Adrenal gland (tissue), 9 donors: ENCODE measurements at regions not wholly inside any gene's neighbourhood (a gene's known extent, or its start where the extent isn't known, plus 50 kb on each side); places are given as distances from the start of the nearest gene placed in this dataset.
"Not testable (repeated sequence)": the region's sequence is repeated elsewhere in the genome, so short reads cannot be mapped to it uniquely, and the experiment has no call there.

Source experiments
- DNase-seq, 7 donors: peaks; one replicate each; pipeline ENCODE4 v3.0.0-alpha.2; 2019 to 2020
- H3K27ac ChIP-seq, 5 donors: fragments of 200-600 bp; sonication (generic) in 4 of 5; 1 replicate in 3 of 5; 2 replicates in 2 of 5; pipeline versions ENCODE4 v1.5.1 to v1.8.0; 2016 to 2020; ENCODE audit warnings: mild to moderate bottlenecking in 1 of 5
- H3K27me3 ChIP-seq: fragments of 200-600 bp; 2 replicates; pipeline ENCODE4 v1.8.0; 2021
- H3K36me3 ChIP-seq, 2 donors: fragments of 200-600 bp; replicated peaks in 1 of 2; 1 replicate in 1 of 2; 2 replicates in 1 of 2; pipeline versions ENCODE4 v1.5.1 to v1.8.0; 2018 to 2022
- H3K4me1 ChIP-seq, 2 donors: fragments of 200-600 bp; replicated peaks in 1 of 2; 1 replicate in 1 of 2; 2 replicates in 1 of 2; pipeline versions ENCODE4 v1.5.1 to v1.8.0; 2018 to 2021
- H3K4me3 ChIP-seq, 4 donors: fragments of 200-600 bp; sonication (generic) in 3 of 4; one replicate each; pipeline ENCODE4 v1.5.1; 2016 to 2018
- H3K9me3 ChIP-seq, 3 donors: fragments of 200-600 bp; sonication (generic) in 1 of 3; replicated peaks in 1 of 3; 1 replicate in 2 of 3; 2 replicates in 1 of 3; pipeline versions ENCODE4 v1.5.1 to v1.8.0; 2016 to 2021
- CTCF ChIP-seq, 6 experiments: fragments of 450-650 bp in 4 of 6; fragments of 200-600 bp in 2 of 6; sonication (generic) in 1 of 6; IDR thresholded peaks; 1 replicate in 5 of 6; 2 replicates in 1 of 6; pipeline versions ENCODE4 v1.5.1 to v1.8.0; 2016 to 2021; ENCODE audit warnings: antibody characterized with exemption in 6 of 6, mild to moderate bottlenecking in 2 of 6, moderate library complexity in 1 of 6
- POLR2A ChIP-seq, 2 donors: fragments of 450-650 bp; IDR thresholded peaks; one replicate each; pipeline ENCODE4 v1.6.1; 2017; ENCODE audit warnings: antibody characterized with exemption in 2 of 2, mild to moderate bottlenecking in 2 of 2, moderate library complexity in 1 of 2
- WGBS, 4 donors: extraction: QIAGEN DNeasy Blood & Tissue Kit in 2 of 4; methylation state at CpG; one replicate each; pipeline versions ENCODE4 v1.1.5 to v1.1.7; 2013 to 2017; 5-methylcytosine and 5-hydroxymethylcytosine counted together
- intact Hi-C, 2 donors: fragments of 100-400 bp; cut with DNase I; formaldehyde crosslinking; loops; one replicate each; pipeline versions ENCODE4 v1.14.1 to v1.15.0; 2022 to 2023
- donor health status: healthy with polysubstance abuse.
- donor health status: Bipolar disorder and iron deficiency.
- donor health status: DM: yes; HTN: yes; CAD: no.
- donor health status: DM: no; HTN: no; CAD: no.
- donor health status: DM: no; HTN: no; CAD: no.

DNA sequence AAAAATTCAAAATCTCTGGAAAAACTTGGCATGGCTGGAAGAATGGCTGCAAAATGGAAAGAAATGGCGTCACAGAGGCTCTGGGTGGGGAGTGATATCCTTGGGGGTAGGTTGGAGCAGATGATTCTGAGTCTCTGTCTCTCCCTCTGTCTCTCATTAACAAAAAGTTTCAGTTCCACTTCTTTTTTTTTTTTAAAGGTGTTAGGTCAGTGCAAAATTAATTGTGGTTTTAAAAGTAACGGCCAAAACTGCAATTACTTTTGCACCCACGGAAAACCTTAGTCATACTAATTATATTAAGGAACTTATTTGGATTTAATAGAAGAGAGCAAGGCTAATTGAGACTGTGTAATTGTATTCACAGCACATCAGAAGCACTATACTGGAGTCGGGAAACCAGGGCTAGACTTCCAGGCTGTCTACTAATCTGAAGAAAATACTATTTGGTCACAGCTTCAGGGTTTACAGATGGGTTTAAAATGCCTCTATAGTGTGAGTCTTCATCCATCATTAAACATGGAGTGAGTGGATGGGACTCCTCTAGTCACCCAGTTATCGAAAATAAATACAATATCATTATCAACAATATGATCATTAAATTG, 289.1 kb upstream of the PLD5 start:
- WGBS, 4 donors = 72 to 83% (median 81%) methylated on average over 5 of the region's 5 CpGs

DNA sequence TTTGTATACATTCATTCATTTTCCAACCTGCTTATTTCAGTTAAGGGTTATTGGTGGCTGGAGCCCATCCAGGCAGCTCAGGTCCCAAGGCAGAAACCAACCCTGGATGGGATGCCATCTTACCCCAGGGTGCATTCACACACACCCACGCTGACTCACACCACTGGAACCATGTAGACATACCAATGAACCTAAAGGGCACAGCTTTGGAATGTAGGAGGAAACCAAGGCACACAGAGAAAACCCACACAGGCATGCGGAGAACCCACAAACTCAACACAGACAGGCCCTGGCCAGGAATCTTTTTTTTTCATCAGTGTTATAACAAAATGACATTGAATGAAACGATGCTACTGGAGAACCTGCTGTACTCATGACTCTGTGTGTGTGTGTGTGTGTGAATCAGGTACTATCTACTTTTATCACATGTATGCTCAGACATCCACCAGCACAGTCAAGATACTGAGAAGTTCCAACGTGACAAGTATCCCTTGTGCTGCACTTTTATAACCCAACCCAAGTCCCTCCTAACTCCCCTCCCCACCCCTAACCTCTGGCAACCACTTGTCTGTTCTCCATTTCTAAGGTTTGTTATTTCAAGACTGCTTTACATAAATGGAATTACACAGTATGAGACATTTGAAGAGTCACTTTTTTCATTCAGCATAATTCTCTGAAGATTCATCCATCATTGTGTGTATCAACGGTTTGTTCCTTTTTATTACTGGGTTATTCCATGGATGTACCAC, 286.8 kb upstream of the PLD5 start:
- no peaks in the 10 kb centered on the region for H3K9me3 ChIP-seq
- no peak overlapping the region for H3K4me3 ChIP-seq
- no peak overlapping the region for H3K27ac ChIP-seq
- 62 to 82% (median 65%) methylated on average over 4 to 5 of the region's 5 CpGs for WGBS, 4 donors
- no peaks in the 10 kb centered on the region for H3K27me3 ChIP-seq
- H3K36me3 ChIP-seq = no peaks in the 10 kb centered on the region
- TF ChIP-seq CTCF (IDR thresholded peaks at IDR 0.05) (no peak), POLR2A (IDR thresholded peaks at IDR 0.05) (no peak)
- DNase-seq = no peak
- intact Hi-C loops = no loop called here
- H3K4me1 ChIP-seq = no peaks in the 10 kb centered on the region

More for the DNA sequence above, 289.1 kb upstream of the PLD5 start:
- Histone ChIP-seq H3K9me3 (no peaks in the 10 kb centered on the region), H3K4me3 (no peak overlapping the region), H3K27ac (no peak overlapping the region), H3K27me3 (no peaks in the 10 kb centered on the region), H3K4me1 (no peaks in the 10 kb centered on the region), H3K36me3 (no peaks in the 10 kb centered on the region)
- TF ChIP-seq POLR2A (IDR thresholded peaks at IDR 0.05) = no peak
- TF ChIP-seq CTCF (IDR thresholded peaks at IDR 0.05) = no peak
- DNase-seq = no peak
- intact Hi-C loops = no loop called here

GRCh38 chr1:242806324-242806723, 281.8 kb upstream of the PLD5 start:
- DNase-seq = no peak
- WGBS, 4 donors = 45 to 82% (median 58%) methylated on average over 2 of the region's 2 CpGs
- no peak overlapping the region for H3K27ac ChIP-seq
- no peaks in the 10 kb centered on the region for H3K27me3 ChIP-seq
- H3K4me3 ChIP-seq = no peak overlapping the region
- no peaks in the 10 kb centered on the region for H3K4me1 ChIP-seq
- no peaks in the 10 kb centered on the region for H3K36me3 ChIP-seq
- no peaks in the 10 kb centered on the region for H3K9me3 ChIP-seq
- intact Hi-C loops = no loop called here
- TF ChIP-seq POLR2A (IDR thresholded peaks at IDR 0.05) = no peak
- no peak for TF ChIP-seq CTCF (IDR thresholded peaks at IDR 0.05)

GRCh38 chr1:242805360-242805759, 280.9 kb upstream of the PLD5 start:
- H3K4me3 ChIP-seq, H3K9me3 ChIP-seq, H3K4me1 ChIP-seq, intact Hi-C loops, H3K27me3 ChIP-seq, H3K36me3 ChIP-seq, DNase-seq, H3K27ac ChIP-seq: not testable (repeated sequence)
- WGBS, 4 donors = 60 to 83% (median 67%) methylated on average over 1 of the region's 1 CpG

- intact Hi-C loops = no loop called here
- H3K4me1 ChIP-seq = no peaks in the 10 kb centered on the region
- no peak for DNase-seq
- no peak overlapping the region for H3K27ac ChIP-seq
- no peak overlapping the region for H3K4me3 ChIP-seq
- TF ChIP-seq POLR2A (IDR thresholded peaks at IDR 0.05) = no peak
- TF ChIP-seq CTCF (IDR thresholded peaks at IDR 0.05) = no peak
- H3K27me3 ChIP-seq = no peaks in the 10 kb centered on the region
- no peaks in the 10 kb centered on the region for H3K9me3 ChIP-seq
- no peaks in the 10 kb centered on the region for H3K36me3 ChIP-seq
- 85 to 89% (median 86%) methylated on average over 5 of the region's 5 CpGs for WGBS, 4 donors
Observed at GRCh38 chr1:242802973-242803372, 278.5 kb upstream of the PLD5 start.
